GM12874 (cell line): ENCODE measurements at regions not wholly inside any gene's neighbourhood (a gene's known extent, or its start where the extent isn't known, plus 50 kb on each side); places are given as distances from the start of the nearest gene placed in this dataset.

Source experiments
- CTCF ChIP-seq: IDR thresholded peaks from 2 replicates; pipeline ENCODE4 v1.5.1; 2011; ENCODE audit warnings: low read depth, mild to moderate bottlenecking, control low read depth, low read length, moderate library complexity; ENCODE audit not compliant: insufficient read depth

DNA sequence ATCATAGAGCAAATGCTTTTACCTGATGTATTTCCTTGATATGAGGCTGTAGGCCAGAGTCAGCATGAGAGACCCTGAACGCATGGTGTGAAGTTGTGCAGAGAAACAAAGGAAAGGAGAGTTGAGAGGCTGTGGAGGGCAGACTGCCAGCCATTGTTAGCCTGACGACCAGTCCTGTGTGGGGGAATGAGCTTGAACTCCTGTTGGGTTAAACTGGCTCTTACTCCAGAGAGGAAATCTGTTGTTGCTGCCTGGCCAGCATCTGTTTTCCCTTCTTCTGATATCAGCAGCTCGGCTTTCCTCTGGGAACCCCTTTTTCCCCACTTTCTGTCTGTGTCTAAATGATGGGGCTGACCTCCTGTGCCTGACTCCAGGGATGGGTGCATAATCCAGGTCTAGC lies 158.2 kb upstream of the ZFP64 start:
- no peak for TF ChIP-seq CTCF

DNA sequence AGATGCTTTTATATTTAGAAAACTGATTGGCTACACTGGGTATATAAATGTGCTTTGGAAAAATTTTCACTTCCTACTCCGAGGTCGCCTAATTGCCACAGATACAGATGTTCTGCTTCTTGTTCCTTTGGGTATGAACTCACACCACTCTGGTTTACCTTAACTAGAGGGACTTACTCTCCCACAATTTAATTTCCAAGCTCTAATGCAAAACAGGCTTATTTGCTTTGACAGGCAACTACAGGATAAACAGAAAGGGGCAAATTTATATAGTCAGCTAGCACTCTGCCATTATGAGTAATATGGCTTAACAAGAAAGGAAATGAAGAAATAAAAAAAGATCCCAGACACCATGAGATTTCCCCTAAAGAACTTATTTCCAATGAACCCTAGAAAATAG lies 156.9 kb upstream of the ZFP64 start:
- no peak for TF ChIP-seq CTCF

DNA sequence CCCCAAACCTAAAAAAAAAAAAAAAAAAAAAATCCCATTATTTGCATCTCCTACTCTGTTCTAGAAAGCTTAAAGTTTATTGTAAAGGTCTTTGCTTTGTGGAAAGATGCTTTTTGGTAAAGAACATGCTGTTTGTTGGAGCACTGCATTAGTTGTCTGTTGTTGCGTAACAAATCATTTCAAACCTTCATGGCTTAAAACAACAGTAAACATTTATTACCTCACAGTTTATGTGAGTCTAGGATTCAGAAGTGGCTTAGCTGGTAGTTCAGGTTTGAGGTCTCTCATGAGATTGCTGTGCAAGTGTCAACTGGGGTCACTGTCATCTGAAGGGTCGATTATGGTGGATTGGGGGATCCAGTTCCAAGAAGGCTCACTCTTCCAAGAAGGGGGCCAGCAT lies 155.2 kb upstream of the ZFP64 start:
- no peak for TF ChIP-seq CTCF

DNA sequence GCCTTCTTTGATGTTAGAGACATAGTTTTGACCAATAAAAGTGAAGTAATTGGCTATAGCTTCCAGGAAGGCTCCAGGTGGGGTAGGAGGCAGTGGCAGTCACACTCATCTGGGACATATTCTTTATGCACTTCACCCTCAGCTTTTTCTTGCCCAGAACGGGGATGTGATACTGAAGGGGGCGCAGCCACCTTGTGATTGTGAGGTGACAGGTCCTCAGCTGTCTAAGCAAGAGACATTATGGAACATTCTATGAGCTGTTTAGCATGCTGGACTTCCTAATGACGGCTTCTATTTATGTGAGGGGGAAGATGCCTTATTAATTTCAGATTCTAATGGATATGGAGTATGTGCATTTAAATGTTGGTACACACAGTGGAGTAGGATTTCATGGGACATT lies 151.3 kb upstream of the ZFP64 start:
- TF ChIP-seq CTCF, result no peak

DNA sequence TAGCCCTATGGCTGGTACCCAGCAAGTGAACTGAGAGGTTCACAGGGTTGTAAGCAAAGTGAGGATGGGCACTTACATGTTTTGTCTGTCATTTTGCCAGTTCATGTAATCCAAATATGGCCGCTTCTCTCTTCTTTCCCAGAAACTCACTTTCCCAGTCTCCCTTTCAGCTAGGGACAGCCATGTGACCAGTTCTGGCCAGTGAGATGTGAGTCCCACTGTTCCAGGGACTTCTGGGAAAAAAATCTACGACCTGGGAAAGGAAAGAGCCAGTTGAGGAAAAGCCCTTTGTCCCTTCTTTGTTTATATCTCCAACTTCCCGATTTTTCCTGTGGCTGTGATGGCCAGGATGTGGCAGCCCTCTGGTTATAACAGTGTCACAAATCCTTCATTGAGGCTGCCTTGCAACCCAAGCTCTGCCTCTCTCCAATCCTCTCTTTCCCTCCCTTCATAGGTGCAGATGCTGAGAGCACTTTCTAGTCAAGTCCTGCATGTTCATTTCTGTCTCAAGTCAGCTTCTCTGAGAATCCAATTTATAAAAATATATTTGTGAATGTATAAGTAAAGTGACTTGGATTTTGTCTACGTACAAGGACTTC lies 148.6 kb upstream of the ZFP64 start:
- TF ChIP-seq CTCF, result no peak

DNA sequence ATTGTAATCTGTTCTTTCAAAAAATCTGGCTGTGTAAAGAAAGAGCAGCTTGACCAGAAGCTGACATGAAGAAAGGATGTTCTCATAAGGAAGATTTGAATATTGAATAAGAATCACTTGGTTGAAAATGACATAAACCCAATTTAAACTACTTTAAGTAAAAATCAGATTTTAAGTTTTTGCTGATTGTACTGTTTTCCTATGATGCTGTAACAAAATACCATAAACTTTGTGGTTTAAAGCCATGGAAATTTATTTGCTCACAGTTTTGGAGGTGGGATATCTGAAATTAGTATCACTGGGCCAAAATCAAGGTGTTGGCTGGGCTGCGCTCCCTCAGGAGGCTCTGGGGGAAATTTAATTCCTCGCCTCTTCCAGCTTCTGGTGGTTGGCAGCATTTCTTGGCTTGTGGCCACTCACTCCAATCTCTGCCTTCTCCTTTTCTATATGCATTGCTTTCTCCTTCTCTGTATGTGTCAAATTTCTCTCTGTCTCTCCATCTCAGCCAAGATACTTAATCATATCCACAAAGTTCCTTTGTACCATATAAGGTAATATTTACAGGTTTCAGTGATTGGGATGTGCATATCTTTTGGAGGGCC lies 141.2 kb upstream of the ZFP64 start:
- no peak for TF ChIP-seq CTCF

- TF ChIP-seq CTCF, result no peak
Measured at GRCh38 chr20:52332230-52332629, 140.7 kb upstream of the ZFP64 start.

- no peak for TF ChIP-seq CTCF
Measured at GRCh38 chr20:52331655-52332054, 140.1 kb upstream of the ZFP64 start.
